ENCODE measurements at regions not wholly inside any gene's neighbourhood (a gene's known extent, or its start where the extent isn't known, plus 50 kb on each side); places are given as distances from the start of the nearest gene placed in this dataset.

DNA sequence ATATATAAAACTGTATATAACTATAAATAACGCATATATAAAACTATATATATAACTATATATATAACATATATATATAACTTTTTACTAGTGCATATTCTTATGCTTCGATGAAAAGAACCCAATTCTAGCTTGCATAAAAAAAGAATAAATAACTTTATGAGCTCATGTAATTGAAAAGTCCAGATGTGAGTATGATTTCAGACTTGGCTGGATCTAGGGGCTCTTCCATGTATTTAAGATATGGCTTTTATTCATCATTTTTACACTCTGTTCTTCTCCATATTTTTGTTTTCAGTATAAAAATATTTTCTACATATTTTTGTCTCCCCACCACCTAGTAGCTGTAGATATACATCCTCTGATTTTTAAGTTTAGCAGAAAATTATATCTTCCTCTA, 417.5 kb downstream of the CDH11 start:
- CTCF ChIA-PET, result interaction anchor here (1.8 kb wide), 1 partner anchor 8 kb away, joined by 4 read pairs; no protein-coding TSS in a partner anchor
- Histone ChIP-seq H3K79me2 (ENCODE audit: control insufficient read depth, insufficient read depth, low read length) (no peaks in the 10 kb centered on the region), H3K36me3 (ENCODE audit: control insufficient read depth in 2 of 2, insufficient read depth in 2 of 2, low read length in 1 of 2) (no peaks in the 10 kb centered on the region), H3K4me3 (no peak overlapping the region), H3K4me1 (ENCODE audit: control insufficient read depth, insufficient read depth, low read length) (no peaks in the 10 kb centered on the region), H2AFZ (ENCODE audit: control insufficient read depth, low read depth, low read length) (no peak overlapping the region), H4K20me1 (ENCODE audit: control insufficient read depth, insufficient read depth) (no peaks in the 10 kb centered on the region), H3K9ac (ENCODE audit: control insufficient read depth, insufficient read depth, low read length) (no peak overlapping the region), H3K9me3 (replicated peaks; ENCODE audit: control insufficient read depth, insufficient read depth, low read length) (no peaks in the 10 kb centered on the region), H3K27me3 (replicated peaks in 1 of 2; ENCODE audit: control insufficient read depth in 2 of 2, insufficient read depth in 2 of 2, low read length in 1 of 2) (no peaks in the 10 kb centered on the region), H3K27ac (ENCODE audit: control insufficient read depth, insufficient read depth) (no peak overlapping the region), H3K4me2 (ENCODE audit: control insufficient read depth, insufficient read depth) (no peak overlapping the region)
- BruUV-seq (replicated peaks), result no TSS peak
- SMC1A ChIA-PET (ENCODE audit: uncharacterized antibody, unreplicated experiment), result interaction anchor here (0.6 kb wide), 1 partner anchor 279 kb away, joined by 3 read pairs; no protein-coding TSS in a partner anchor
- no peak for FAIRE-seq
- RAD21 ChIA-PET (ENCODE audit: unreplicated experiment), result no interaction called here
- no peak for DNase-seq (ENCODE audit: low read depth, low spot score)
- 40% methylated on average over 2 of the region's 2 CpGs for WGBS (ENCODE audit: insufficient coverage, insufficient replicate concordance, low lambda C conversion rate, missing lambda C conversion rate)
- POLR2A ChIA-PET, result no interaction called here
- ATAC-seq, result no peak
- intact Hi-C loops (cut with micrococcal nuclease; ENCODE audit: unreplicated experiment) (no loop called here), in situ Hi-C loops (cut with MboI) (no loop called here)
- TF ChIP-seq, protein P1, sequence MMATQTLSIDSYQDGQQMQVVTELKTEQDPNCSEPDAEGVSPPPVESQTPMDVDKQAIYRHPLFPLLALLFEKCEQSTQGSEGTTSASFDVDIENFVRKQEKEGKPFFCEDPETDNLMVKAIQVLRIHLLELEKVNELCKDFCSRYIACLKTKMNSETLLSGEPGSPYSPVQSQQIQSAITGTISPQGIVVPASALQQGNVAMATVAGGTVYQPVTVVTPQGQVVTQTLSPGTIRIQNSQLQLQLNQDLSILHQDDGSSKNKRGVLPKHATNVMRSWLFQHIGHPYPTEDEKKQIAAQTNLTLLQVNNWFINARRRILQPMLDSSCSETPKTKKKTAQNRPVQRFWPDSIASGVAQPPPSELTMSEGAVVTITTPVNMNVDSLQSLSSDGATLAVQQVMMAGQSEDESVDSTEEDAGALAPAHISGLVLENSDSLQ (IDR thresholded peaks at IDR 0.05), result no peak

DNA sequence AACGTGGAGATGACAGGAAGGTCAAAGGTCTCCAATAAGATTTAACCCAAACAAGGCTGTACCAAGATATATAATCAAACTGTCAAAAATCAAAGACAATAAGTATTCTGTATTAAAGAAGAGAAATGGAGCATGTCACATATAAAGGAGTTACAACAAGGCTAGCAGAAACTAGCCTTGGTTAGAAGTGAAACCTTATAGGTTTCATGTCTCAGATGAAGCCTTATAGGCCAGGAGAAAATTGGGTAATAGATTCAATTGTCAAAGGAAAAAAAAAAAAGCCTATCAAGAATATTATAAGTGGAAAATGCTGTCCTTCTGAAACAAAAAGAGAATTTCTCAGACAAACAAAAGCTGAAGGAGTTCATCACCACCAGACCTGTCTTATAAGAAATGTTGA, 419.4 kb downstream of the CDH11 start:
- POLR2A ChIA-PET, result no interaction called here
- Histone ChIP-seq H3K27ac (ENCODE audit: control insufficient read depth, insufficient read depth) (no peak overlapping the region), H3K9me3 (replicated peaks; ENCODE audit: control insufficient read depth, insufficient read depth, low read length) (no peaks in the 10 kb centered on the region), H3K4me3 (no peak overlapping the region), H3K36me3 (ENCODE audit: control insufficient read depth in 2 of 2, insufficient read depth in 2 of 2, low read length in 1 of 2) (no peaks in the 10 kb centered on the region), H3K4me1 (ENCODE audit: control insufficient read depth, insufficient read depth, low read length) (no peaks in the 10 kb centered on the region), H3K27me3 (replicated peaks in 1 of 2; ENCODE audit: control insufficient read depth in 2 of 2, insufficient read depth in 2 of 2, low read length in 1 of 2) (no peaks in the 10 kb centered on the region), H3K9ac (ENCODE audit: control insufficient read depth, insufficient read depth, low read length) (no peak overlapping the region), H2AFZ (ENCODE audit: control insufficient read depth, low read depth, low read length) (no peak overlapping the region), H3K4me2 (ENCODE audit: control insufficient read depth, insufficient read depth) (no peak overlapping the region), H3K79me2 (ENCODE audit: control insufficient read depth, insufficient read depth, low read length) (no peaks in the 10 kb centered on the region), H4K20me1 (ENCODE audit: control insufficient read depth, insufficient read depth) (no peaks in the 10 kb centered on the region)
- in situ Hi-C loops (cut with MboI) (no loop called here), intact Hi-C loops (cut with micrococcal nuclease; ENCODE audit: unreplicated experiment) (no loop called here)
- FAIRE-seq (no peak), DNase-seq (ENCODE audit: low read depth, low spot score) (no peak), ATAC-seq (no peak)
- CTCF ChIA-PET, result interaction anchor here (0.7 kb wide), 1 partner anchor 56 kb away, joined by 3 read pairs; no protein-coding TSS in a partner anchor
- RAD21 ChIA-PET (ENCODE audit: unreplicated experiment), result interaction anchor here (1.1 kb wide), 1 partner anchor 10 kb away, joined by 3 read pairs; no protein-coding TSS in a partner anchor
- no TSS peak for BruUV-seq (replicated peaks)
- SMC1A ChIA-PET (ENCODE audit: uncharacterized antibody, unreplicated experiment), result interaction anchor here (0.6 to 1.4 kb wide), 3 partner anchors 11 to 86 kb away, joined by 3 to 4 read pairs (median 4); no protein-coding TSS in a partner anchor
- 4% methylated on average over 1 of the region's 1 CpG for WGBS (ENCODE audit: insufficient coverage, insufficient replicate concordance, low lambda C conversion rate, missing lambda C conversion rate)
- TF ChIP-seq IKZF1 (conservative IDR thresholded peaks at IDR 0.05) (no peak), SP1 (IDR thresholded peaks at IDR 0.05; ENCODE audit: low read depth, low read length) (no peak), ZNF384 (IDR thresholded peaks at IDR 0.05; ENCODE audit: borderline replicate concordance, low read depth, low read length) (no peak), RUNX3 (IDR thresholded peaks at IDR 0.05; ENCODE audit: low read length) (no peak), CEBPB (IDR thresholded peaks at IDR 0.05; ENCODE audit: borderline replicate concordance in 1 of 2, low read depth in 2 of 2, low read length in 2 of 2) (no peak), FOXM1 (IDR thresholded peaks at IDR 0.05; ENCODE audit: low read depth, low read length) (no peak)
- TF ChIP-seq, protein P2, sequence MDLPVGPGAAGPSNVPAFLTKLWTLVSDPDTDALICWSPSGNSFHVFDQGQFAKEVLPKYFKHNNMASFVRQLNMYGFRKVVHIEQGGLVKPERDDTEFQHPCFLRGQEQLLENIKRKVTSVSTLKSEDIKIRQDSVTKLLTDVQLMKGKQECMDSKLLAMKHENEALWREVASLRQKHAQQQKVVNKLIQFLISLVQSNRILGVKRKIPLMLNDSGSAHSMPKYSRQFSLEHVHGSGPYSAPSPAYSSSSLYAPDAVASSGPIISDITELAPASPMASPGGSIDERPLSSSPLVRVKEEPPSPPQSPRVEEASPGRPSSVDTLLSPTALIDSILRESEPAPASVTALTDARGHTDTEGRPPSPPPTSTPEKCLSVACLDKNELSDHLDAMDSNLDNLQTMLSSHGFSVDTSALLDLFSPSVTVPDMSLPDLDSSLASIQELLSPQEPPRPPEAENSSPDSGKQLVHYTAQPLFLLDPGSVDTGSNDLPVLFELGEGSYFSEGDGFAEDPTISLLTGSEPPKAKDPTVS (IDR thresholded peaks at IDR 0.05; ENCODE audit: low read depth, low read length), result no peak
- TF ChIP-seq, protein P3, sequence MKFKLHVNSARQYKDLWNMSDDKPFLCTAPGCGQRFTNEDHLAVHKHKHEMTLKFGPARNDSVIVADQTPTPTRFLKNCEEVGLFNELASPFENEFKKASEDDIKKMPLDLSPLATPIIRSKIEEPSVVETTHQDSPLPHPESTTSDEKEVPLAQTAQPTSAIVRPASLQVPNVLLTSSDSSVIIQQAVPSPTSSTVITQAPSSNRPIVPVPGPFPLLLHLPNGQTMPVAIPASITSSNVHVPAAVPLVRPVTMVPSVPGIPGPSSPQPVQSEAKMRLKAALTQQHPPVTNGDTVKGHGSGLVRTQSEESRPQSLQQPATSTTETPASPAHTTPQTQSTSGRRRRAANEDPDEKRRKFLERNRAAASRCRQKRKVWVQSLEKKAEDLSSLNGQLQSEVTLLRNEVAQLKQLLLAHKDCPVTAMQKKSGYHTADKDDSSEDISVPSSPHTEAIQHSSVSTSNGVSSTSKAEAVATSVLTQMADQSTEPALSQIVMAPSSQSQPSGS (IDR thresholded peaks at IDR 0.05; ENCODE audit: low read length), result no peak
- TF ChIP-seq, protein P4, sequence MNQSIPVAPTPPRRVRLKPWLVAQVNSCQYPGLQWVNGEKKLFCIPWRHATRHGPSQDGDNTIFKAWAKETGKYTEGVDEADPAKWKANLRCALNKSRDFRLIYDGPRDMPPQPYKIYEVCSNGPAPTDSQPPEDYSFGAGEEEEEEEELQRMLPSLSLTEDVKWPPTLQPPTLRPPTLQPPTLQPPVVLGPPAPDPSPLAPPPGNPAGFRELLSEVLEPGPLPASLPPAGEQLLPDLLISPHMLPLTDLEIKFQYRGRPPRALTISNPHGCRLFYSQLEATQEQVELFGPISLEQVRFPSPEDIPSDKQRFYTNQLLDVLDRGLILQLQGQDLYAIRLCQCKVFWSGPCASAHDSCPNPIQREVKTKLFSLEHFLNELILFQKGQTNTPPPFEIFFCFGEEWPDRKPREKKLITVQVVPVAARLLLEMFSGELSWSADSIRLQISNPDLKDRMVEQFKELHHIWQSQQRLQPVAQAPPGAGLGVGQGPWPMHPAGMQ (IDR thresholded peaks at IDR 0.05; ENCODE audit: borderline replicate concordance), result no peak
- TF ChIP-seq, protein P5, sequence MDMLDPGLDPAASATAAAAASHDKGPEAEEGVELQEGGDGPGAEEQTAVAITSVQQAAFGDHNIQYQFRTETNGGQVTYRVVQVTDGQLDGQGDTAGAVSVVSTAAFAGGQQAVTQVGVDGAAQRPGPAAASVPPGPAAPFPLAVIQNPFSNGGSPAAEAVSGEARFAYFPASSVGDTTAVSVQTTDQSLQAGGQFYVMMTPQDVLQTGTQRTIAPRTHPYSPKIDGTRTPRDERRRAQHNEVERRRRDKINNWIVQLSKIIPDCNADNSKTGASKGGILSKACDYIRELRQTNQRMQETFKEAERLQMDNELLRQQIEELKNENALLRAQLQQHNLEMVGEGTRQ (IDR thresholded peaks at IDR 0.05; ENCODE audit: borderline replicate concordance, low read depth, low read length), result no peak
